OCI-LY7 (cell line): ENCODE measurements at regions not wholly inside any gene's neighbourhood (a gene's known extent, or its start where the extent isn't known, plus 50 kb on each side); places are given as distances from the start of the nearest gene placed in this dataset.

Source experiments
- BruUV-seq: library from RNA; stranded (reverse); fragments of 400-500 nt; replicated peaks from 2 replicates; lab custom pipeline; 2021; lab: Mats Ljungman, UMichigan
- CTCF ChIA-PET: fragments of 300-600 bp; sonication (Branson Sonifier 250); formaldehyde crosslinking; loops from one replicate; lab custom pipeline; 2022; ENCODE audit warnings: antibody characterized with exemption; ENCODE audit not compliant: unreplicated experiment; lab: Charles Lee
- POLR2A ChIA-PET: fragments of 300-600 bp; sonication (Branson Sonifier 250); formaldehyde crosslinking; loops from one replicate; lab custom pipeline; 2022; ENCODE audit warnings: antibody characterized with exemption; lab: Charles Lee
- DNase-seq: peaks from one replicate; pipeline ENCODE4 v3.0.0-alpha.2; 2015; ENCODE audit warnings: low spot score
- H2AFZ ChIP-seq: fragments of 200-600 bp; sonication (generic), shearing (Covaris generic); 2 replicates; pipeline ENCODE4 v1.6.1; 2014; ENCODE audit warnings: mild to moderate bottlenecking, antibody characterized with exemption, low read length, moderate library complexity
- H3K27ac ChIP-seq: fragments of 200-600 bp; sonication (generic); 2 replicates; pipeline ENCODE4 v1.5.1; 2014; ENCODE audit warnings: mixed run types, low read depth, mild to moderate bottlenecking, moderate library complexity, low read length, inconsistent platforms; ENCODE audit not compliant: poor library complexity, severe bottlenecking
- H3K36me3 ChIP-seq: fragments of 200-600 bp; sonication (generic); 2 replicates; pipeline ENCODE4 v1.6.1; 2014; ENCODE audit warnings: mild to moderate bottlenecking, antibody characterized with exemption, low read length, moderate library complexity, mixed read lengths; ENCODE audit not compliant: insufficient read depth
- H3K4me1 ChIP-seq: fragments of 200-600 bp; sonication (generic); 2 replicates; pipeline ENCODE4 v1.5.1; 2014; ENCODE audit warnings: mild to moderate bottlenecking, low read length; ENCODE audit not compliant: insufficient read depth, poor library complexity, severe bottlenecking
- H3K4me2 ChIP-seq: fragments of 200-600 bp; sonication (generic); 2 replicates; pipeline ENCODE4 v1.6.1; 2014; ENCODE audit warnings: mild to moderate bottlenecking, low read length
- H3K4me3 ChIP-seq: fragments of 200-600 bp; sonication (generic); 2 replicates; pipeline ENCODE4 v1.5.1; 2014; ENCODE audit warnings: mild to moderate bottlenecking, low read depth, low read length; ENCODE audit not compliant: poor library complexity, severe bottlenecking
- H3K79me2 ChIP-seq: fragments of 200-600 bp; sonication (generic); 2 replicates; pipeline ENCODE4 v1.6.1; 2016; ENCODE audit warnings: low read depth, mild to moderate bottlenecking, low read length, moderate library complexity, mixed read lengths; ENCODE audit not compliant: insufficient read depth
- H3K9me2 ChIP-seq: fragments of 200-600 bp; sonication (generic); 2 replicates; pipeline ENCODE4 v1.6.1; 2016; ENCODE audit warnings: mild to moderate bottlenecking, low read length, mixed read lengths; ENCODE audit not compliant: insufficient read depth
- H3K9me3 ChIP-seq: fragments of 200-600 bp; sonication (generic); 2 replicates; pipeline ENCODE4 v1.6.1; 2014; ENCODE audit warnings: mild to moderate bottlenecking, mixed run types, low read length, mixed read lengths
- H4K20me1 ChIP-seq: fragments of 200-600 bp; sonication (generic); 2 replicates; pipeline ENCODE4 v1.6.1; 2014; ENCODE audit warnings: mild to moderate bottlenecking, antibody characterized with exemption, low read length, moderate library complexity, mixed read lengths; ENCODE audit not compliant: insufficient read depth
- CTCF ChIP-seq: fragments of 200-600 bp; sonication (generic); conservative IDR thresholded peaks from 2 replicates; pipeline ENCODE4 v1.5.1; 2014; ENCODE audit warnings: mild to moderate bottlenecking, antibody characterized with exemption, low read length, moderate library complexity, mixed read lengths
- EZH2phosphoT487 ChIP-seq: fragments of 200-600 bp; sonication (generic); IDR thresholded peaks from 2 replicates; pipeline ENCODE4 v1.6.1; 2018; ENCODE audit warnings: low read depth, borderline replicate concordance, mild to moderate bottlenecking, mixed run types, antibody characterized with exemption, low read length, moderate library complexity, mixed read lengths
- intact Hi-C: fragments of 100-400 bp; cut with micrococcal nuclease; formaldehyde crosslinking; loops from one replicate; pipeline ENCODE4 v1.10.0; 2022; ENCODE audit not compliant: unreplicated experiment

- H3K79me2 ChIP-seq: no peaks in the 10 kb centered on the region
Measured at GRCh38 chr2:226136739-226137138, 662.9 kb downstream of the IRS1 start.

GRCh38 chr2:226135861-226136548, 663.6 kb downstream of the IRS1 start:
- CTCF ChIA-PET: no interaction called here
- no peak for TF ChIP-seq EZH2phosphoT487
- no peak for TF ChIP-seq CTCF
- DNase-seq: no peak
- Histone ChIP-seq H3K27ac (no peak overlapping the region), H4K20me1 (no peaks in the 10 kb centered on the region), H3K4me3 (no peak overlapping the region), H3K9me2 (no peaks in the 10 kb centered on the region), H3K79me2 (no peaks in the 10 kb centered on the region), H3K4me2 (no peak overlapping the region), H3K9me3 (no peaks in the 10 kb centered on the region), H3K36me3 (no peaks in the 10 kb centered on the region), H3K4me1 (no peaks in the 10 kb centered on the region), H2AFZ (no peak overlapping the region)
- POLR2A ChIA-PET: no interaction called here
- intact Hi-C loops: no loop called here
- BruUV-seq: no TSS peak

More at GRCh38 chr2:226136739-226137138, 662.9 kb downstream of the IRS1 start:
- Histone ChIP-seq H4K20me1 (no peaks in the 10 kb centered on the region), H3K4me3 (no peak overlapping the region), H3K9me2 (no peaks in the 10 kb centered on the region), H3K4me1 (no peaks in the 10 kb centered on the region), H3K27ac (no peak overlapping the region), H3K4me2 (no peak overlapping the region), H2AFZ (no peak overlapping the region), H3K36me3 (no peaks in the 10 kb centered on the region), H3K9me3 (no peaks in the 10 kb centered on the region)
- TF ChIP-seq EZH2phosphoT487 (no peak), CTCF (no peak)
- no TSS peak for BruUV-seq
- intact Hi-C loops: no loop called here
- CTCF ChIA-PET: no interaction called here
- POLR2A ChIA-PET: interaction anchor here (0.5 kb wide), 1 partner anchor 480 kb away, joined by 3 read pairs; no protein-coding TSS in a partner anchor
- no peak for DNase-seq
